ENCODE measurements at regions not wholly inside any gene's neighbourhood (a gene's known extent, or its start where the extent isn't known, plus 50 kb on each side); places are given as distances from the start of the nearest gene placed in this dataset.

GRCh38 chr1:189790335-189790734 is 687.3 kb downstream of the BRINP3 start:
- Histone ChIP-seq H3K9me3 (ENCODE audit: control insufficient read depth in 4 of 4, low read length in 3 of 4) (peaks cover 0 to 3% (median 0%) of the 10 kb centered on the region in 4 donors), H3K36me3 (ENCODE audit: control insufficient read depth in 4 of 4, insufficient read depth in 3 of 4, low read depth in 1 of 4, low read length in 3 of 4) (no peaks in the 10 kb centered on the region), H3K27ac (ENCODE audit: low read depth in 1 of 2, low read length in 2 of 2) (no peak overlapping the region), H3K4me1 (ENCODE audit: control insufficient read depth in 4 of 4, insufficient read depth in 4 of 4, low read length in 3 of 4) (no peaks in the 10 kb centered on the region), H3K9ac (ENCODE audit: low read depth in 1 of 2, low read length in 2 of 2) (no peak overlapping the region), H3K4me3 (ENCODE audit: low read depth in 1 of 3, low read length in 3 of 3) (no peak overlapping the region), H3K27me3 (ENCODE audit: control insufficient read depth in 4 of 4, insufficient read depth in 4 of 4, low read length in 3 of 4) (no peaks in the 10 kb centered on the region)
- WGBS, result 77% methylated on average over 2 of the region's 2 CpGs
- TF ChIP-seq TAF1 (conservative IDR thresholded peaks at IDR 0.05) (no peak), FOXA1 (IDR thresholded peaks at IDR 0.05) (no peak), MAX (IDR thresholded peaks at IDR 0.05) (no peak), EGR1 (IDR thresholded peaks at IDR 0.05; ENCODE audit: low read depth in 2 of 2) (no peak), RAD21 (IDR thresholded peaks at IDR 0.05) (no peak), HNF4G (IDR thresholded peaks at IDR 0.05) (no peak), GABPA (IDR thresholded peaks at IDR 0.05 in 1 of 2, conservative IDR thresholded peaks at IDR 0.05 in 1 of 2) (no peak), JUND (IDR thresholded peaks at IDR 0.05) (no peak), FOXA2 (IDR thresholded peaks at IDR 0.05) (no peak), RXRA (IDR thresholded peaks at IDR 0.05) (no peak), REST (IDR thresholded peaks at IDR 0.05) (no peak), HNF4A (conservative IDR thresholded peaks at IDR 0.05) (no peak)
- DNase-seq (ENCODE audit: low spot score), result no peak

- no peak for DNase-seq (ENCODE audit: low spot score)
- no peak overlapping the region for H3K27ac ChIP-seq (ENCODE audit: low read depth in 1 of 2, low read length in 2 of 2)
- H3K9ac ChIP-seq (ENCODE audit: low read depth in 1 of 2, low read length in 2 of 2), result no peak overlapping the region
- TF ChIP-seq FOXA1 (IDR thresholded peaks at IDR 0.05), result no peak
- no peak for TF ChIP-seq NR2F2 (IDR thresholded peaks at IDR 0.05)
- no peak for TF ChIP-seq MAX (IDR thresholded peaks at IDR 0.05)
- TF ChIP-seq FOXA2 (IDR thresholded peaks at IDR 0.05), result no peak
- TF ChIP-seq HNF4G (IDR thresholded peaks at IDR 0.05), result no peak
- no peak for TF ChIP-seq YY1 (IDR thresholded peaks at IDR 0.05)
- no peak for TF ChIP-seq ZBTB33 (IDR thresholded peaks at IDR 0.05)
- TF ChIP-seq CTCF (IDR thresholded peaks at IDR 0.05; ENCODE audit: low read depth, low read length, missing input control), result no peak
- TF ChIP-seq REST (IDR thresholded peaks at IDR 0.05), result no peak
- TF ChIP-seq GABPA (IDR thresholded peaks at IDR 0.05 in 1 of 2, conservative IDR thresholded peaks at IDR 0.05 in 1 of 2), result no peak
- TF ChIP-seq ATF3 (IDR thresholded peaks at IDR 0.05), result no peak
- TF ChIP-seq HNF4A (conservative IDR thresholded peaks at IDR 0.05), result no peak
- no peak for TF ChIP-seq EGR1 (IDR thresholded peaks at IDR 0.05; ENCODE audit: low read depth in 2 of 2)
- no peak for TF ChIP-seq TAF1 (conservative IDR thresholded peaks at IDR 0.05)
- TF ChIP-seq RXRA (IDR thresholded peaks at IDR 0.05), result no peak
- no peak for TF ChIP-seq JUND (IDR thresholded peaks at IDR 0.05)
- TF ChIP-seq RAD21 (IDR thresholded peaks at IDR 0.05), result no peak
- no peaks in the 10 kb centered on the region for H3K9me3 ChIP-seq (ENCODE audit: control insufficient read depth in 4 of 4, low read length in 3 of 4)
- 28% methylated on average over 3 of the region's 3 CpGs for WGBS
- no peaks in the 10 kb centered on the region for H3K36me3 ChIP-seq (ENCODE audit: control insufficient read depth in 4 of 4, insufficient read depth in 3 of 4, low read depth in 1 of 4, low read length in 3 of 4)
- H3K4me3 ChIP-seq (ENCODE audit: low read depth in 1 of 3, low read length in 3 of 3), result no peak overlapping the region
- H3K27me3 ChIP-seq (ENCODE audit: control insufficient read depth in 4 of 4, insufficient read depth in 4 of 4, low read length in 3 of 4), result no peaks in the 10 kb centered on the region
- H3K4me1 ChIP-seq (ENCODE audit: control insufficient read depth in 4 of 4, insufficient read depth in 4 of 4, low read length in 3 of 4), result peaks cover 0 to 2% (median 0%) of the 10 kb centered on the region in 4 donors
Measured at GRCh38 chr1:189803364-189803763, 674.3 kb downstream of the BRINP3 start.

All from liver (tissue), 8 donors.